Right ventricle myocardium superior (tissue), 1 donor: ENCODE measurements at regions not wholly inside any gene's neighbourhood (a gene's known extent, or its start where the extent isn't known, plus 50 kb on each side); places are given as distances from the start of the nearest gene placed in this dataset.
"Not testable (repeated sequence)": the region's sequence is repeated elsewhere in the genome, so short reads cannot be mapped to it uniquely, and the experiment has no call there.

Source experiments
- ATAC-seq: fragments of 200-7000 bp; cut with Tn5 transposase; one replicate; pipeline ENCODE4 v1.9.1; 2020; ENCODE audit warnings: mild to moderate bottlenecking; ENCODE audit not compliant: poor library complexity
- DNase-seq: peaks from one replicate; pipeline ENCODE4 v3.0.0-alpha.2; 2020
- intact Hi-C: fragments of 100-400 bp; cut with DNase I; formaldehyde crosslinking; loops from one replicate; pipeline ENCODE4 v1.11.2; 2022
- donor health status: DM: no; HTN: yes; CAD: no; lungs with severe emphysema.

GRCh38 chr12:61137677-61138414 is 1122.4 kb upstream of the USP15 start:
- no peak for DNase-seq
- ATAC-seq = peak; percentile 79
- intact Hi-C loops = no loop called here

- ATAC-seq = peak; percentile 81
- DNase-seq = no peak
- intact Hi-C loops = no loop called here
These were observed 1121.8 kb upstream of the USP15 start for GRCh38 chr12:61138415-61138759.

GRCh38 chr12:61161961-61162360 is 1098.2 kb upstream of the USP15 start:
- intact Hi-C loops = no loop called here

GRCh38 chr12:61188801-61189595 is 1071.2 kb upstream of the USP15 start:
- ATAC-seq (no peak), DNase-seq (no peak)
- intact Hi-C loops = no loop called here

More at GRCh38 chr12:61161961-61162360, 1098.2 kb upstream of the USP15 start:
- ATAC-seq = no peak
- DNase-seq = no peak

GRCh38 chr12:61213646-61214045 is 1046.6 kb upstream of the USP15 start:
- intact Hi-C loops = no loop called here
- no peak for DNase-seq
- ATAC-seq = no peak

- intact Hi-C loops = no loop called here
- DNase-seq (no peak), ATAC-seq (no peak)
These were observed 1039.9 kb upstream of the USP15 start for GRCh38 chr12:61220337-61220736.

GRCh38 chr12:61232040-61232439 is 1028.2 kb upstream of the USP15 start:
- DNase-seq = no peak
- intact Hi-C loops = no loop called here
- ATAC-seq = no peak

- ATAC-seq (no peak), DNase-seq (no peak)
- intact Hi-C loops = no loop called here
These were observed 1009.9 kb upstream of the USP15 start for GRCh38 chr12:61250303-61250702.

- intact Hi-C loops = no loop called here
- DNase-seq (no peak), ATAC-seq (no peak)
These were observed 1009.1 kb upstream of the USP15 start for GRCh38 chr12:61251076-61251475.

- intact Hi-C loops = no loop called here
- ATAC-seq (no peak), DNase-seq (no peak)
These were observed 1006.0 kb upstream of the USP15 start for GRCh38 chr12:61254225-61254624.

GRCh38 chr12:61264294-61264693 is 995.9 kb upstream of the USP15 start:
- DNase-seq, intact Hi-C loops, ATAC-seq: not testable (repeated sequence)

GRCh38 chr12:61267474-61267873 is 992.7 kb upstream of the USP15 start:
- ATAC-seq (no peak), DNase-seq (no peak)
- intact Hi-C loops = no loop called here

GRCh38 chr12:61272441-61272840 is 987.8 kb upstream of the USP15 start:
- DNase-seq (no peak), ATAC-seq (no peak)
- intact Hi-C loops = no loop called here

- DNase-seq = no peak
- no peak for ATAC-seq
- intact Hi-C loops = no loop called here
These were observed 977.2 kb upstream of the USP15 start for GRCh38 chr12:61282790-61283575.

- DNase-seq = no peak
- ATAC-seq = no peak
- intact Hi-C loops = no loop called here
These were observed 969.7 kb upstream of the USP15 start for GRCh38 chr12:61290473-61290872.

GRCh38 chr12:61291647-61292046 is 968.6 kb upstream of the USP15 start:
- DNase-seq (no peak), ATAC-seq (no peak)
- intact Hi-C loops = no loop called here

- ATAC-seq, DNase-seq, intact Hi-C loops: not testable (repeated sequence)
These were observed 966.2 kb upstream of the USP15 start for GRCh38 chr12:61294011-61294410.

GRCh38 chr12:61301817-61302216 is 958.4 kb upstream of the USP15 start:
- ATAC-seq (no peak), DNase-seq (no peak)
- intact Hi-C loops = no loop called here

GRCh38 chr12:61302282-61302681 is 957.9 kb upstream of the USP15 start:
- ATAC-seq (no peak), DNase-seq (no peak)
- intact Hi-C loops = no loop called here

- ATAC-seq (no peak), DNase-seq (no peak)
- intact Hi-C loops = no loop called here
These were observed 952.0 kb upstream of the USP15 start for GRCh38 chr12:61308220-61308619.
